Neural cell (in vitro differentiated cells): ENCODE measurements at regions not wholly inside any gene's neighbourhood (a gene's known extent, or its start where the extent isn't known, plus 50 kb on each side); places are given as distances from the start of the nearest gene placed in this dataset.

Source experiments
- H2AFZ ChIP-seq: fragments of 200-600, 300-800 bp; sonication (generic), shearing (Covaris generic); 2 replicates; pipeline ENCODE4 v1.6.0; 2014; ENCODE audit warnings: low read depth, mild to moderate bottlenecking, antibody characterized with exemption, low read length, moderate library complexity
- H3F3A ChIP-seq: fragments of 200-600 bp; shearing (Covaris generic); 2 replicates; pipeline ENCODE4 v1.6.1; 2016; ENCODE audit warnings: mild to moderate bottlenecking, moderate library complexity, mixed read lengths, antibody characterized with exemption, low read length; ENCODE audit not compliant: insufficient read depth, poor library complexity, severe bottlenecking
- H3K27ac ChIP-seq: fragments of 200-600, 300-800 bp; sonication (generic), shearing (Covaris generic); 2 replicates; pipeline ENCODE4 v1.5.1; 2014; ENCODE audit warnings: mild to moderate bottlenecking, low read length, moderate library complexity
- H3K27me3 ChIP-seq: fragments of 300-800, 200-600 bp; sonication (generic), shearing (Covaris generic); 2 replicates; pipeline ENCODE4 v1.6.0; 2014; ENCODE audit warnings: mild to moderate bottlenecking, low read depth, low read length, moderate library complexity; ENCODE audit not compliant: insufficient read depth
- H3K36me3 ChIP-seq: fragments of 300-800, 200-600 bp; sonication (generic), shearing (Covaris generic); 2 replicates; pipeline ENCODE4 v1.5.1; 2014; ENCODE audit warnings: mild to moderate bottlenecking, antibody characterized with exemption, low read length, moderate library complexity; ENCODE audit not compliant: insufficient read depth
- H3K4me2 ChIP-seq: fragments of 300-800, 200-600 bp; sonication (generic), shearing (Covaris generic); 2 replicates; pipeline ENCODE4 v1.6.0; 2014; ENCODE audit warnings: mild to moderate bottlenecking, low read length
- H3K4me3 ChIP-seq: fragments of 300-800, 200-600 bp; sonication (generic), shearing (Covaris generic); 2 replicates; pipeline ENCODE4 v1.5.1; 2014; ENCODE audit warnings: mild to moderate bottlenecking, low read length, moderate library complexity
- H3K79me2 ChIP-seq: fragments of 200-600 bp; shearing (Covaris generic); replicated peaks from 2 replicates; pipeline ENCODE4 v1.6.0; 2014; ENCODE audit warnings: mild to moderate bottlenecking, low read length, moderate library complexity; ENCODE audit not compliant: insufficient read depth
- H3K9ac ChIP-seq: fragments of 300-800, 200-600 bp; sonication (generic), shearing (Covaris generic); 2 replicates; pipeline ENCODE4 v1.6.1; 2016; ENCODE audit warnings: mild to moderate bottlenecking, low read length, mixed read lengths
- H3K9me2 ChIP-seq: fragments of 200-600 bp; shearing (Covaris generic); 2 replicates; pipeline ENCODE4 v1.6.1; 2016; ENCODE audit warnings: mild to moderate bottlenecking, low read length, mixed read lengths; ENCODE audit not compliant: insufficient read depth
- H3K9me3 ChIP-seq: fragments of 200-600, 300-800 bp; sonication (generic), shearing (Covaris generic); 2 replicates; pipeline ENCODE4 v1.6.1; 2016; ENCODE audit warnings: mild to moderate bottlenecking, mixed run types, low read length, moderate library complexity, mixed read lengths
- H4K20me1 ChIP-seq: fragments of 200-600 bp; shearing (Covaris generic); 2 replicates; pipeline ENCODE4 v1.6.1; 2016; ENCODE audit warnings: mild to moderate bottlenecking, mixed run types; ENCODE audit not compliant: insufficient read depth
- EP300 ChIP-seq: fragments of 450-650 bp; conservative IDR thresholded peaks from 2 replicates; pipeline ENCODE4 v1.6.1; 2014; ENCODE audit warnings: antibody characterized with exemption, mild to moderate bottlenecking, moderate library complexity; ENCODE audit not compliant: poor library complexity, severe bottlenecking
- EZH2 ChIP-seq: fragments of 200-600, 300-800 bp; shearing (Covaris generic), sonication (generic); IDR thresholded peaks from 2 replicates; pipeline ENCODE4 v1.6.1; 2014; ENCODE audit warnings: antibody characterized with exemption, low read length, borderline replicate concordance, mild to moderate bottlenecking; ENCODE audit not compliant: insufficient read depth, poor library complexity, severe bottlenecking
- MXI1 ChIP-seq: fragments of 450-650 bp; conservative IDR thresholded peaks from 2 replicates; pipeline ENCODE4 v1.6.1; 2014; ENCODE audit warnings: antibody characterized with exemption, mild to moderate bottlenecking; ENCODE audit not compliant: poor library complexity, severe bottlenecking
- POLR2AphosphoS5 ChIP-seq: IDR thresholded peaks from 2 replicates; pipeline ENCODE4 v1.6.1; 2012
- RAD21 ChIP-seq: fragments of 450-650 bp; conservative IDR thresholded peaks from 2 replicates; pipeline ENCODE4 v1.6.1; 2014; ENCODE audit warnings: antibody characterized with exemption, mild to moderate bottlenecking, moderate library complexity
- SMC3 ChIP-seq: fragments of 450-650 bp; conservative IDR thresholded peaks from 2 replicates; pipeline ENCODE4 v1.6.1; 2014; ENCODE audit warnings: antibody characterized with exemption, mild to moderate bottlenecking, moderate library complexity; ENCODE audit not compliant: poor library complexity
- TAF1 ChIP-seq: IDR thresholded peaks from 2 replicates; pipeline ENCODE4 v1.6.1; 2012; ENCODE audit warnings: low read depth
- TF ChIP-seq, protein P1 (sequence below): IDR thresholded peaks from 2 replicates; pipeline ENCODE4 v1.6.1; 2012; ENCODE audit warnings: borderline replicate concordance
- TF ChIP-seq, protein P2 (sequence below): fragments of 450-650 bp; IDR thresholded peaks from 2 replicates; pipeline ENCODE4 v1.5.1; 2014; ENCODE audit warnings: antibody characterized with exemption, mild to moderate bottlenecking, moderate library complexity; ENCODE audit not compliant: poor library complexity, severe bottlenecking

DNA sequence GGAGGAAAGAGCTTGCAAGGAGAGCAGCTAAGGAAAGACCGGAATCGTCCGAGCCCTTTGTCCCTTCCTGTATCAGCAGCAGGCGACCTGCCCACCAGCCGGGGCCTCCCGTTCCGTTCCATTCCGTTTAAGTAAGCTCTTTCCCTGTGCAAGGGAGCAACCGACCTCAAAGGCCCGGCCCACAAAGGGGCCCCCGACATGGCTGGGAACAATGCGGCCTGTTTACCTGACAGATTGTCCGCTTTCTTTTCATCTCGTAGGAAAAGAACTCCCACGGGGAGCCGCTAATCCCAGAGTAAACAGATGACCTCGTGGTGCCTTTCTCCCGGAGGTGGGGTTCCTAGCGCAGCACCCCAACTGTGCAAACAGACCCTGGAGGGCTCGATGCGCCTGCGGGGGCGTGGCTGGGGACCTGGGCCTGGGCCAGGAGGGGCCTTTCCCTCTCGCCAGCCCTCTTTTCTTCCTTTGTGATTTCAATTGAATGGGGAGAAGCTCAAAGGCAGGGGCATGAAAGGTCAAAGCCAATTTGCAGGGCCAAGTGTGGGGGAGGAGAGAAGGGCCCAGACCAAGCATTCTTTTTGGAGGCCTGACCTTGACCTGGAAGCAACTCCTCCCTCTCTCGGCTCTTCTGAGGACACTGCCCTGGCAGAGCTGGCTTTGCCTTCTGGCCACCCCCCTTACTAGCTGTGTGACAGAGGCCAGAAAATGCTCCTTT is 120.2 kb downstream of the INHBB start:
- Histone ChIP-seq H4K20me1 (no peaks in the 10 kb centered on the region), H3K79me2 (no peaks in the 10 kb centered on the region), H3K36me3 (no peaks in the 10 kb centered on the region), H3K27me3 (peaks cover 18% of the 10 kb centered on the region), H3K27ac (no peak overlapping the region), H3K9me3 (no peaks in the 10 kb centered on the region), H3K4me3 (no peak overlapping the region), H3F3A (no peaks in the 10 kb centered on the region), H3K4me2 (no peak overlapping the region), H3K9ac (no peak overlapping the region), H3K9me2 (no peaks in the 10 kb centered on the region), H2AFZ (no peak overlapping the region)
- TF ChIP-seq SMC3 (no peak), RAD21 (no peak), EZH2 (no peak), MXI1 (no peak), TAF1 (no peak), POLR2AphosphoS5 (no peak), EP300 (no peak)
- TF ChIP-seq, protein P1, sequence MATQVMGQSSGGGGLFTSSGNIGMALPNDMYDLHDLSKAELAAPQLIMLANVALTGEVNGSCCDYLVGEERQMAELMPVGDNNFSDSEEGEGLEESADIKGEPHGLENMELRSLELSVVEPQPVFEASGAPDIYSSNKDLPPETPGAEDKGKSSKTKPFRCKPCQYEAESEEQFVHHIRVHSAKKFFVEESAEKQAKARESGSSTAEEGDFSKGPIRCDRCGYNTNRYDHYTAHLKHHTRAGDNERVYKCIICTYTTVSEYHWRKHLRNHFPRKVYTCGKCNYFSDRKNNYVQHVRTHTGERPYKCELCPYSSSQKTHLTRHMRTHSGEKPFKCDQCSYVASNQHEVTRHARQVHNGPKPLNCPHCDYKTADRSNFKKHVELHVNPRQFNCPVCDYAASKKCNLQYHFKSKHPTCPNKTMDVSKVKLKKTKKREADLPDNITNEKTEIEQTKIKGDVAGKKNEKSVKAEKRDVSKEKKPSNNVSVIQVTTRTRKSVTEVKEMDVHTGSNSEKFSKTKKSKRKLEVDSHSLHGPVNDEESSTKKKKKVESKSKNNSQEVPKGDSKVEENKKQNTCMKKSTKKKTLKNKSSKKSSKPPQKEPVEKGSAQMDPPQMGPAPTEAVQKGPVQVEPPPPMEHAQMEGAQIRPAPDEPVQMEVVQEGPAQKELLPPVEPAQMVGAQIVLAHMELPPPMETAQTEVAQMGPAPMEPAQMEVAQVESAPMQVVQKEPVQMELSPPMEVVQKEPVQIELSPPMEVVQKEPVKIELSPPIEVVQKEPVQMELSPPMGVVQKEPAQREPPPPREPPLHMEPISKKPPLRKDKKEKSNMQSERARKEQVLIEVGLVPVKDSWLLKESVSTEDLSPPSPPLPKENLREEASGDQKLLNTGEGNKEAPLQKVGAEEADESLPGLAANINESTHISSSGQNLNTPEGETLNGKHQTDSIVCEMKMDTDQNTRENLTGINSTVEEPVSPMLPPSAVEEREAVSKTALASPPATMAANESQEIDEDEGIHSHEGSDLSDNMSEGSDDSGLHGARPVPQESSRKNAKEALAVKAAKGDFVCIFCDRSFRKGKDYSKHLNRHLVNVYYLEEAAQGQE, result no peak
- TF ChIP-seq, protein P2, sequence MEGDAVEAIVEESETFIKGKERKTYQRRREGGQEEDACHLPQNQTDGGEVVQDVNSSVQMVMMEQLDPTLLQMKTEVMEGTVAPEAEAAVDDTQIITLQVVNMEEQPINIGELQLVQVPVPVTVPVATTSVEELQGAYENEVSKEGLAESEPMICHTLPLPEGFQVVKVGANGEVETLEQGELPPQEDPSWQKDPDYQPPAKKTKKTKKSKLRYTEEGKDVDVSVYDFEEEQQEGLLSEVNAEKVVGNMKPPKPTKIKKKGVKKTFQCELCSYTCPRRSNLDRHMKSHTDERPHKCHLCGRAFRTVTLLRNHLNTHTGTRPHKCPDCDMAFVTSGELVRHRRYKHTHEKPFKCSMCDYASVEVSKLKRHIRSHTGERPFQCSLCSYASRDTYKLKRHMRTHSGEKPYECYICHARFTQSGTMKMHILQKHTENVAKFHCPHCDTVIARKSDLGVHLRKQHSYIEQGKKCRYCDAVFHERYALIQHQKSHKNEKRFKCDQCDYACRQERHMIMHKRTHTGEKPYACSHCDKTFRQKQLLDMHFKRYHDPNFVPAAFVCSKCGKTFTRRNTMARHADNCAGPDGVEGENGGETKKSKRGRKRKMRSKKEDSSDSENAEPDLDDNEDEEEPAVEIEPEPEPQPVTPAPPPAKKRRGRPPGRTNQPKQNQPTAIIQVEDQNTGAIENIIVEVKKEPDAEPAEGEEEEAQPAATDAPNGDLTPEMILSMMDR, result no peak

DNA sequence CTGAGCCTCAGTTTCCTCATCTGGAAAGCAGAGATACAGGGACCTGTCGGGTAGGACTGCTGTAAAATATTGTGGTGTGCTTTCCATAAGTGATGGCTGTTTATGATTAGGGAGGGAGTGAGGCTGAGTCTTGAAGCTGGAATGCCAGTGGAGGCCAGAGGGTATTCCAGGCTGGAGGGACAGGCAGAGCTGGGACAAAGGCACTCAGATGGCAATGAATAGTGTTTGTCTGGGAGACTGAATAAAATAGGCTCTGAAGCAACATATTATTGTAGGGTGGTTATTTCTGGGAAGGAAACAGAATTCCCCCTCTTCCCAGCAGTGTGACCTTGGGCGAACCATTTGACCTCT is 120.7 kb downstream of the INHBB start:
- Histone ChIP-seq H3K9me3 (no peaks in the 10 kb centered on the region), H3K27ac (no peak overlapping the region), H3K36me3 (no peaks in the 10 kb centered on the region), H3K9ac (no peak overlapping the region), H2AFZ (no peak overlapping the region), H3F3A (no peaks in the 10 kb centered on the region), H4K20me1 (no peaks in the 10 kb centered on the region), H3K9me2 (no peaks in the 10 kb centered on the region), H3K4me3 (no peak overlapping the region), H3K27me3 (peaks cover 18% of the 10 kb centered on the region), H3K79me2 (no peaks in the 10 kb centered on the region), H3K4me2 (no peak overlapping the region)
- TF ChIP-seq RAD21 (no peak), MXI1 (no peak), EP300 (no peak), TAF1 (no peak), EZH2 (no peak), SMC3 (no peak), POLR2AphosphoS5 (no peak)
- TF ChIP-seq, protein P2, result no peak
- TF ChIP-seq, protein P1, result no peak
